ENCODE measurements at regions not wholly inside any gene's neighbourhood (a gene's known extent, or its start where the extent isn't known, plus 50 kb on each side); places are given as distances from the start of the nearest gene placed in this dataset.

GRCh38 chr17:13410874-13411273 is 190.9 kb downstream of the HS3ST3A1 start:
- no peak for TF ChIP-seq CTCF (IDR thresholded peaks at IDR 0.05)
- TF ChIP-seq ZFX (IDR thresholded peaks at IDR 0.05; ENCODE audit: borderline replicate concordance): no peak
